H1 (cell line): ENCODE measurements at regions not wholly inside any gene's neighbourhood (a gene's known extent, or its start where the extent isn't known, plus 50 kb on each side); places are given as distances from the start of the nearest gene placed in this dataset.

ENCODE experiments used
- CTCF ChIA-PET: fragments of 300-600 bp; sonication (Branson Sonifier 250); formaldehyde crosslinking; loops from one replicate; lab custom pipeline; 2021; ENCODE audit not compliant: partially characterized antibody; lab: Charles Lee
- POLR2A ChIA-PET: fragments of 300-600 bp; sonication (Branson Sonifier 250); formaldehyde crosslinking; loops from one replicate; lab custom pipeline; 2021; ENCODE audit warnings: inconsistent platforms; ENCODE audit not compliant: partially characterized antibody; lab: Charles Lee
- DNase-seq, 2 experiments: peaks; one replicate each; pipeline versions ENCODE4 v3.0.0 to v3.0.0-alpha.2; 2010 to 2022; ENCODE audit warnings: low spot score in 2 of 2, low read depth in 1 of 2, mixed read lengths in 1 of 2
- FAIRE-seq: peaks from 2 replicates; lab custom pipeline; 2011; peaks lifted over from hg19 to GRCh38; lab: Jason Lieb, UNC
- H2AFZ ChIP-seq: 2 replicates; pipeline ENCODE4 v1.8.1; 2012; ENCODE audit warnings: low read length, inconsistent platforms
- H2AK5ac ChIP-seq: 2 replicates; pipeline ENCODE4 v1.6.1; 2013; ENCODE audit warnings: low read depth, low read length
- H2BK120ac ChIP-seq: replicated peaks from 2 replicates; pipeline ENCODE3; 2013; ENCODE audit warnings: low read depth, low read length, inconsistent platforms
- H2BK12ac ChIP-seq: 2 replicates; pipeline ENCODE4 v1.6.1; 2013; ENCODE audit warnings: low read depth, low read length
- H2BK15ac ChIP-seq: 2 replicates; pipeline ENCODE4 v1.6.1; 2013; ENCODE audit warnings: low read length
- H2BK20ac ChIP-seq: 2 replicates; pipeline ENCODE4 v1.6.1; 2013; ENCODE audit warnings: low read length
- H2BK5ac ChIP-seq: 2 replicates; pipeline ENCODE4 v1.6.1; 2013; ENCODE audit warnings: low read depth, low read length
- H3K14ac ChIP-seq: 2 replicates; pipeline ENCODE4 v1.6.1; 2013; ENCODE audit warnings: inconsistent platforms; ENCODE audit not compliant: insufficient read length
- H3K18ac ChIP-seq: 2 replicates; pipeline ENCODE4 v1.6.1; 2013; ENCODE audit warnings: low read length; ENCODE audit errors: extremely low read depth
- H3K23ac ChIP-seq: 2 replicates; pipeline ENCODE4 v1.6.1; 2013; ENCODE audit warnings: inconsistent platforms; ENCODE audit not compliant: insufficient read length
- H3K23me2 ChIP-seq: 2 replicates; pipeline ENCODE4 v1.6.1; 2013; ENCODE audit warnings: low read depth, low read length
- H3K27ac ChIP-seq: 2 replicates; pipeline ENCODE4 v1.6.1; 2011; ENCODE audit warnings: low read depth, low read length, inconsistent platforms
- H3K27me3 ChIP-seq, 4 experiments: replicated peaks in 1 of 4; 1 replicate in 1 of 4; 2 replicates in 3 of 4; pipeline versions ENCODE4 v1.6.1 to v1.8.1; 2011 to 2013; ENCODE audit warnings: low read length in 3 of 4, mild to moderate bottlenecking in 3 of 4, inconsistent platforms in 2 of 4, mixed read lengths in 2 of 4, moderate library complexity in 1 of 4; ENCODE audit not compliant: control insufficient read depth in 3 of 4, insufficient read depth in 3 of 4; ENCODE audit errors: extremely low read depth in 1 of 4
- H3K36me3 ChIP-seq, 4 experiments: 2 replicates each; pipeline versions ENCODE4 v1.6.1 to v1.8.1; 2011 to 2013; ENCODE audit warnings: mild to moderate bottlenecking in 4 of 4, low read length in 3 of 4, moderate library complexity in 2 of 4, control low read depth in 1 of 4, inconsistent platforms in 1 of 4; ENCODE audit not compliant: insufficient read depth in 4 of 4, control insufficient read depth in 2 of 4
- H3K4ac ChIP-seq: replicated peaks from 2 replicates; pipeline ENCODE3; 2013; ENCODE audit warnings: low read length, low read depth, mixed read lengths, inconsistent platforms; ENCODE audit not compliant: insufficient read length
- H3K4me1 ChIP-seq, 4 experiments: replicated peaks in 1 of 4; 1 replicate in 1 of 4; 2 replicates in 3 of 4; pipeline versions ENCODE4 v1.6.1 to v1.8.1; 2011 to 2013; ENCODE audit warnings: low read length in 3 of 4, inconsistent platforms in 2 of 4, mixed read lengths in 1 of 4; ENCODE audit not compliant: insufficient read depth in 4 of 4, control insufficient read depth in 3 of 4
- H3K4me2 ChIP-seq, 2 experiments: 2 replicates each; pipeline versions ENCODE4 v1.6.1 to v1.8.1; 2011 to 2013; ENCODE audit warnings: low read depth in 2 of 2, low read length in 2 of 2, control low read depth in 1 of 2, inconsistent platforms in 1 of 2, mild to moderate bottlenecking in 1 of 2; ENCODE audit not compliant: insufficient read depth in 1 of 2
- H3K4me3 ChIP-seq, 4 experiments: fragments of 200-600, 300-600 bp in 1 of 4; sonication (generic), shearing (Covaris generic), sonication (Bioruptor Twin) in 1 of 4; 2 replicates each; pipeline versions ENCODE4 v1.5.1 to v1.8.1; 2011 to 2016; ENCODE audit warnings: low read length in 4 of 4, low read depth in 3 of 4, control low read depth in 2 of 4, inconsistent platforms in 2 of 4, mild to moderate bottlenecking in 2 of 4, mixed read lengths in 1 of 4, moderate library complexity in 1 of 4; ENCODE audit not compliant: insufficient read depth in 2 of 4; ENCODE audit errors: extremely low read depth in 1 of 4
- H3K56ac ChIP-seq: replicated peaks from 2 replicates; pipeline ENCODE3; 2013; ENCODE audit warnings: low read depth, mild to moderate bottlenecking, mixed read lengths, low read length, inconsistent platforms; ENCODE audit not compliant: insufficient read length
- H3K79me1 ChIP-seq: 2 replicates; pipeline ENCODE4 v1.6.1; 2013; ENCODE audit warnings: low read depth, low read length, control low read depth
- H3K79me2 ChIP-seq, 2 experiments: 2 replicates each; pipeline versions ENCODE4 v1.6.1 to v1.8.1; 2012 to 2013; ENCODE audit warnings: low read length in 2 of 2, mild to moderate bottlenecking in 2 of 2, inconsistent platforms in 1 of 2; ENCODE audit not compliant: insufficient read depth in 2 of 2, control insufficient read depth in 1 of 2
- H3K9ac ChIP-seq, 4 experiments: replicated peaks in 1 of 4; 1 replicate in 1 of 4; 2 replicates in 3 of 4; pipeline versions ENCODE4 v1.6.1 to v1.8.1; 2011 to 2013; ENCODE audit warnings: low read depth in 3 of 4, low read length in 3 of 4, control low read depth in 2 of 4, mild to moderate bottlenecking in 2 of 4, moderate library complexity in 2 of 4, inconsistent platforms in 1 of 4; ENCODE audit errors: extremely low read depth in 1 of 4
- H3K9me3 ChIP-seq, 2 experiments: 2 replicates each; pipeline versions ENCODE4 v1.6.1 to v1.8.1; 2012 to 2013; ENCODE audit warnings: mild to moderate bottlenecking in 2 of 2, moderate library complexity in 2 of 2, control low read depth in 1 of 2, inconsistent platforms in 1 of 2, low read depth in 1 of 2, low read length in 1 of 2, mixed read lengths in 1 of 2; ENCODE audit not compliant: insufficient read depth in 2 of 2
- H4K20me1 ChIP-seq, 2 experiments: replicated peaks in 1 of 2; 2 replicates each; pipeline versions ENCODE3 to v1.8.1; 2011 to 2013; ENCODE audit warnings: inconsistent platforms in 2 of 2, low read length in 2 of 2, mild to moderate bottlenecking in 1 of 2; ENCODE audit not compliant: insufficient read depth in 2 of 2, control insufficient read depth in 1 of 2
- H4K5ac ChIP-seq: 2 replicates; pipeline ENCODE4 v1.6.1; 2013; ENCODE audit warnings: low read length, low read depth, mixed read lengths, inconsistent platforms; ENCODE audit not compliant: insufficient read length
- H4K8ac ChIP-seq: 2 replicates; pipeline ENCODE4 v1.8.0; 2013; ENCODE audit warnings: mild to moderate bottlenecking, moderate library complexity, low read length, inconsistent platforms; ENCODE audit not compliant: insufficient read depth; ENCODE audit errors: extremely low read depth
- H4K91ac ChIP-seq: replicated peaks from 2 replicates; pipeline ENCODE3; 2013; ENCODE audit warnings: low read length, mixed read lengths, inconsistent platforms; ENCODE audit not compliant: insufficient read length
- CBX5 ChIP-seq: fragments of 300-800, 300-1000 bp; sonication (generic); IDR thresholded peaks from 2 replicates; pipeline ENCODE4 v1.7.1; 2016; ENCODE audit warnings: antibody characterized with exemption, low read length, low read depth
- CBX8 ChIP-seq: fragments of 300-800, 300-1000 bp; sonication (generic); IDR thresholded peaks from 2 replicates; pipeline ENCODE4 v1.7.1; 2016; ENCODE audit warnings: low read depth, low read length, borderline replicate concordance
- CTCF ChIP-seq, 3 experiments: IDR thresholded peaks; 1 replicate in 2 of 3; 2 replicates in 1 of 3; pipeline versions ENCODE4 v1.5.1 to v1.6.1; 2011; ENCODE audit warnings: low read length in 3 of 3, mild to moderate bottlenecking in 3 of 3, inconsistent platforms in 2 of 3, low read depth in 1 of 3, moderate library complexity in 1 of 3; ENCODE audit not compliant: insufficient read depth in 1 of 3; ENCODE audit errors: control extremely low read depth in 1 of 3
- E2F6 ChIP-seq: IDR thresholded peaks from 2 replicates; pipeline ENCODE4 v1.6.1; 2012; ENCODE audit warnings: inconsistent platforms
- EZH2 ChIP-seq: fragments of 200-600 bp; sonication (generic); IDR thresholded peaks from 2 replicates; pipeline ENCODE4 v1.7.1; 2012; ENCODE audit warnings: low read depth, mild to moderate bottlenecking, moderate library complexity, low read length, inconsistent platforms; ENCODE audit not compliant: severe bottlenecking
- JUND ChIP-seq: IDR thresholded peaks from 2 replicates; pipeline ENCODE4 v1.6.1; 2011; ENCODE audit warnings: mild to moderate bottlenecking, improper control_type of control experiment, low read length
- NANOG ChIP-seq: IDR thresholded peaks from 2 replicates; pipeline ENCODE4 v1.6.1; 2011; ENCODE audit warnings: low read length, low read depth, mild to moderate bottlenecking, inconsistent platforms; ENCODE audit not compliant: insufficient read depth, poor library complexity, severe bottlenecking
- SAP30 ChIP-seq: fragments of 300-600 bp; sonication (generic); IDR thresholded peaks from 2 replicates; pipeline ENCODE4 v1.7.1; 2012; ENCODE audit warnings: low read length, moderate library complexity, mild to moderate bottlenecking, inconsistent platforms; ENCODE audit not compliant: insufficient read depth, insufficient replicate concordance
- SIRT6 ChIP-seq: IDR thresholded peaks from one replicate; pipeline ENCODE4 v1.7.1; 2012; ENCODE audit warnings: low read length, inconsistent platforms
- YY1 ChIP-seq: IDR thresholded peaks from 2 replicates; pipeline ENCODE4 v1.6.1; 2011; ENCODE audit warnings: low read depth, mild to moderate bottlenecking, low read length
- ZNF274 ChIP-seq: IDR thresholded peaks from 2 replicates; pipeline ENCODE4 v1.7.0; 2012; ENCODE audit warnings: low read length, borderline replicate concordance; ENCODE audit errors: extremely low read depth
- WGBS, 2 experiments: shearing (Covaris generic) in 1 of 2; methylation state at CpG; one replicate each; pipeline versions ENCODE4 v1.1.6 to v1.1.7; 2013 to 2015; ENCODE audit warnings: low lambda C conversion rate in 2 of 2, mixed read lengths in 2 of 2, inconsistent platforms in 1 of 2, low coverage in 1 of 2, missing lambda C conversion rate in 1 of 2; ENCODE audit not compliant: insufficient replicate concordance in 2 of 2, insufficient coverage in 1 of 2, insufficient read length in 1 of 2; ENCODE audit errors: extremely low coverage in 1 of 2, missing lambda C conversion rate in 1 of 2; 5-methylcytosine and 5-hydroxymethylcytosine counted together

GRCh38 chr2:52260904-52261303 lies 1229.0 kb upstream of the NRXN1 start:
- Histone ChIP-seq H3K27me3 (no peaks in the 10 kb centered on the region), H2AFZ (peak overlapping the region; percentile 73; the same call in 1 of the 2 replicates), H3K14ac (no peak overlapping the region), H2BK15ac (no peak overlapping the region), H2BK20ac (no peak overlapping the region), H3K23me2 (no peaks in the 10 kb centered on the region), H3K4ac (no peak overlapping the region), H2BK5ac (no peak overlapping the region), H3K4me3 (no peak overlapping the region), H3K18ac (no peak overlapping the region; the same call in 1 of the 2 replicates), H3K36me3 (no peaks in the 10 kb centered on the region), H4K5ac (no peak overlapping the region), H2AK5ac (no peak overlapping the region), H4K91ac (no peak overlapping the region), H3K9ac (no peak overlapping the region), H4K8ac (no peak overlapping the region), H2BK12ac (0 out of 2 replicates have a peak overlapping the region, but pooled peaks have one; percentile 27), H4K20me1 (no peaks in the 10 kb centered on the region), H3K79me2 (no peaks in the 10 kb centered on the region), H3K27ac (no peak overlapping the region), H3K56ac (no peak overlapping the region), H2BK120ac (peak overlapping the region; percentile 72), H3K4me2 (no peak overlapping the region), H3K79me1 (no peaks in the 10 kb centered on the region), H3K9me3 (no peaks in the 10 kb centered on the region; a peak in 1 of 4 replicates), H3K23ac (peak overlapping the region; percentile 47), H3K4me1 (0 out of 7 replicates have a peak, but pooled peaks cover 0 to 3% (median 0%) of the 10 kb centered on the region in 4 experiments)
- ChIA-PET POLR2A (interaction anchor here (0.5 kb wide), 1 partner anchor 170 kb away, joined by 5 read pairs; no protein-coding TSS in a partner anchor), CTCF (no interaction called here)
- FAIRE-seq (no peak), DNase-seq (no peak)
- 88% methylated on average over 1 of the region's 1 CpG; no CpG with 5 or more reads in 1 of the 2 experiments for WGBS, 2 experiments
- no peak for TF ChIP-seq JUND
- TF ChIP-seq ZNF274, result no peak
- no peak for TF ChIP-seq EZH2
- no peak for TF ChIP-seq CTCF (IDR thresholded peaks at IDR 0.05; ENCODE audit: control extremely low read depth in 1 of 3, insufficient read depth in 1 of 3, low read depth in 1 of 3, low read length in 3 of 3)
- TF ChIP-seq CBX5, result no peak
- TF ChIP-seq SAP30, result no peak
- TF ChIP-seq NANOG, result no peak
- no peak for TF ChIP-seq YY1
- no peak for TF ChIP-seq CBX8
- no peak for TF ChIP-seq SIRT6
- TF ChIP-seq E2F6, result no peak
